GM12873 (cell line): ENCODE measurements at regions not wholly inside any gene's neighbourhood (a gene's known extent, or its start where the extent isn't known, plus 50 kb on each side); places are given as distances from the start of the nearest gene placed in this dataset.

Experiments
- CTCF ChIP-seq: IDR thresholded peaks from 2 replicates; pipeline ENCODE4 v1.5.1; 2012; ENCODE audit warnings: low read depth, mild to moderate bottlenecking, moderate library complexity, low read length, control low read depth; ENCODE audit not compliant: insufficient read depth; ENCODE audit errors: missing control alignments

GRCh38 chr18:78323453-78324197 lies 656.0 kb upstream of the SALL3 start:
- no peak for TF ChIP-seq CTCF

- no peak for TF ChIP-seq CTCF
Measured at GRCh38 chr18:78327643-78328042, 652.0 kb upstream of the SALL3 start.

- TF ChIP-seq CTCF = no peak
Measured at GRCh38 chr18:78330766-78331165, 648.9 kb upstream of the SALL3 start.

- no peak for TF ChIP-seq CTCF
Measured at GRCh38 chr18:78352910-78353309, 626.7 kb upstream of the SALL3 start.

- no peak for TF ChIP-seq CTCF
Measured at GRCh38 chr18:78362198-78362597, 617.4 kb upstream of the SALL3 start.

GRCh38 chr18:78363556-78364387 lies 615.8 kb upstream of the SALL3 start:
- TF ChIP-seq CTCF = no peak

GRCh38 chr18:78364388-78364960 lies 615.1 kb upstream of the SALL3 start:
- TF ChIP-seq CTCF = no peak
